Activated T-helper 1 cell treated with anti-CD3 and anti-CD28 coated beads, Interleukin-12 subunit alpha, Interleukin-12 subunit beta, Interleukin-2, Interleukin-4 antibody, amounts not matched to agents 30 ng/mL and 10 ng/mL and 1 ng/mL, durations not matched to agents 14 hours and 24 hours and 36 hours (primary cell): ENCODE measurements at regions not wholly inside any gene's neighbourhood (a gene's known extent, or its start where the extent isn't known, plus 50 kb on each side); places are given as distances from the start of the nearest gene placed in this dataset.

Source experiments
- DNase-seq: peaks from one replicate; pipeline ENCODE4 v3.0.0; 2021; ENCODE audit warnings: low spot score
- H3K27ac Mint-ChIP-seq: one replicate; pipeline ENCODE4 v1.8.0; 2021; ENCODE audit warnings: mild to moderate bottlenecking, mixed read lengths
- H3K27me3 Mint-ChIP-seq: one replicate; pipeline ENCODE4 v1.8.0; 2022; ENCODE audit warnings: mild to moderate bottlenecking, moderate library complexity, mixed read lengths; ENCODE audit not compliant: insufficient read depth
- H3K36me3 Mint-ChIP-seq: one replicate; pipeline ENCODE4 v1.8.0; 2021; ENCODE audit warnings: low read depth, mixed read lengths
- H3K4me1 Mint-ChIP-seq: one replicate; pipeline ENCODE4 v1.8.0; 2021; ENCODE audit warnings: low read depth, mixed read lengths
- H3K4me3 Mint-ChIP-seq: one replicate; pipeline ENCODE4 v1.8.0; 2021; ENCODE audit warnings: mild to moderate bottlenecking, moderate library complexity, mixed read lengths
- H3K9me3 Mint-ChIP-seq: one replicate; pipeline ENCODE4 v1.8.0; 2021; ENCODE audit warnings: mixed read lengths
- intact Hi-C: fragments of 100-400 bp; cut with micrococcal nuclease; formaldehyde crosslinking; loops from one replicate; pipeline ENCODE4 v1.15.1; 2024

DNA sequence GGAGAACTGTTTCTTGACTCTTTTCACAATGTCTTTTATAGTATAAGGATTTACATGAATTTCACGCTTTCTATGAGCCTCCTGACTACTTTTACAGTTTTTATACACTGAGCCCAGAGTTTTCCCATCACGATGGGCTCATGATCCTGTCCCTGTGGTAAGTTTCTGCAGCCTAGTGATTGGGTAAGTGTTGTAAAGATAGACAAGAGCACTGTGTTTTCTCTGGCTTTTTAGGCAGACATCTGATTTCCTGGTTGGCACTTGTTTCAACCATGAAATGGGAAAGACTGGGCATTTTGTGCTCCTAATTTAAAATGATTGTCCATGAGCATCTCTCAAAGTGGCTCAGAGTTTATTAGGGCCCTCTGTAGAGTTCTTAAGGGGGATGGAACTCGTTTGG is 299.0 kb downstream of the FAT3 start:
- Mint-ChIP-seq H3K27me3 (no peaks in the 10 kb centered on the region), H3K36me3 (no peaks in the 10 kb centered on the region), H3K9me3 (no peaks in the 10 kb centered on the region), H3K4me3 (no peak overlapping the region), H3K4me1 (no peaks in the 10 kb centered on the region), H3K27ac (no peak overlapping the region)
- no peak for DNase-seq
- intact Hi-C loops, result no loop called here

DNA sequence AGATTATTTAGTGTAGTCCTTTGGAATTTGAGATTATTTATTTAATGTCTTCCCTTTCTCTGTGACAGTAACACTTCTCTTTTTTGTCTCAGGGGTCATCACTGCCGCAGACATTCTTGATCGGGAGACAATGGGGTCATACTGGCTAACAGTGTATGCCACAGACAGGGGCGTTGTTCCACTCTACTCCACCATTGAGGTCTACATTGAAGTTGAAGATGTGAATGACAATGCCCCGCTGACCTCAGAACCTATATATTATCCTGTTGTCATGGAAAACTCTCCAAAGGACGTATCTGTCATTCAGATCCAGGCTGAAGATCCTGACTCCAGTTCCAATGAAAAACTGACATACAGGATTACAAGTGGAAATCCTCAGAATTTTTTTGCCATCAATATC is 299.9 kb downstream of the FAT3 start:
- Mint-ChIP-seq H3K4me1 (no peaks in the 10 kb centered on the region), H3K27me3 (no peaks in the 10 kb centered on the region), H3K4me3 (no peak overlapping the region), H3K27ac (no peak overlapping the region), H3K9me3 (no peaks in the 10 kb centered on the region), H3K36me3 (no peaks in the 10 kb centered on the region)
- intact Hi-C loops, result no loop called here
- DNase-seq, result no peak

DNA sequence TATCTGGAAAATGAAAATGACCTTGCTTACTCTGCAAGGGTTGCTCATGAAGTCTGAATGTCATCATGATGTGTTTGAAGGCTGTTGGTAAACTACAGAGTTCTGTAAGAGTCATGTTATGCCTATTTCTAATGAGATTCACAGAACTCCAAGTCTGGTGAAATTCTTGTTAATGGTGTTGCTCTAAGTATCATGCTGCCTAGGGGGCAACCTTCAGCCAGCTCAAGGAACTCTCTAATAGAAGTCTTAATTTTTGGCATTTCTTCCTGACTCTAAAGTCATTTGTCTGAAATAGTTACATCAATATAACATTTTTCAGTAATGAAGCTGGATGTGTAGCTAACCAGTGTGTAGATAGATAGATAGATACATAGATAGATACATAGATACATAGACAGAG is 302.8 kb downstream of the FAT3 start:
- H3K27me3 Mint-ChIP-seq, result no peaks in the 10 kb centered on the region
- H3K4me1 Mint-ChIP-seq, result no peaks in the 10 kb centered on the region
- intact Hi-C loops, result no loop called here
- no peak for DNase-seq
- no peaks in the 10 kb centered on the region for H3K36me3 Mint-ChIP-seq
- no peaks in the 10 kb centered on the region for H3K9me3 Mint-ChIP-seq
- no peak overlapping the region for H3K27ac Mint-ChIP-seq
- no peak overlapping the region for H3K4me3 Mint-ChIP-seq

DNA sequence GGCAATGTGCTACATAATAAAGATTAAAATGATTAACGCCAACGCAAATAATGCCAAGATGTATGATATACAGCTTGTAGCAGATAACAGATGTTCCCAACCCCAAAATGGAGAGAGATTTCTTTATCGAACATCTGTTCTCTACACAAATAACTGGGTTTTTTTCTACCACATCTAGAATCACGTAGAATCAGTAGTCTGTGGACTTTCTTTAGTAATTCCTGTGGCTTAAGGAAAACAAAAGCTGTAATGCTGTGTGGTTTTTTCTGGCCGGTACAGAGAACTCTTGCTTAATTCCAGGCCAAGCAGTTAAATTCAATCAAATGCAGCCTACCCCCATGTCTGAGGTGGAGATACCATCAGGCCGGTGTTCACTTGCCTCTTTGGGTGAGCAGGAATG is 303.4 kb downstream of the FAT3 start:
- no peaks in the 10 kb centered on the region for H3K4me1 Mint-ChIP-seq
- H3K9me3 Mint-ChIP-seq, result no peaks in the 10 kb centered on the region
- H3K4me3 Mint-ChIP-seq, result no peak overlapping the region
- intact Hi-C loops, result no loop called here
- H3K27ac Mint-ChIP-seq, result no peak overlapping the region
- H3K36me3 Mint-ChIP-seq, result no peaks in the 10 kb centered on the region
- H3K27me3 Mint-ChIP-seq, result no peaks in the 10 kb centered on the region
- no peak for DNase-seq

DNA sequence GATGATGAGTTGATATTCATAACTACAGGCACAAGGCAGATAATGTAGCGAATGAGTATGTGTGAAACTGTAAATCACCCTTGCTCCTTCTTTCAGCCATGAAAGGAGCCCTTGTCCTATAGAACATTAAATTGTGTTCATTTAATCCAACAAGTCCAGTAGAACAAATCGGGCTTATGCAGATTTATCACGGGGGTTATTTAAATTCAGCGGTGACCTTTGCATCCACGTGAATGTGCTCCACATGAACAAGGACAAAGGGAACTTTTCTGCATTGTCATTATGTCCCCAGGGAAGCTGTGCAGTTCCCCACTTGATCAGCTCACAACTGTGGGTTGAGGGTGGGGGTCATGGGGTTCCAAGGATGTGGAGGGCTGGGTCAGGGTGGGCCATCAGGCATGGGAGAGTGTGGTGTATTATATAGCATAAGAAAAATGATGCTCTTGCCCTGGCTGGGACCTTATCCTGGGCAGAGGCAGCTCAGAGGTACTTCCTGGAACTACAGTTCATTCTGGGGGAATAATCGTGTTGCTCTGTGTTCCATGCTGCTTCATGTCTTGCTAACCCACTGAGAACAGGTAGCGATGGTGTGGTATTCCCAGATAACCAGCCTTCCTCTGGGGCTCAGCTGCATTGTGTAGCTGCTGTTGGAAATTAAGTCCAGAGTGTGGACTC is 306.6 kb downstream of the FAT3 start:
- intact Hi-C loops, result no loop called here
- Mint-ChIP-seq H3K27me3 (no peaks in the 10 kb centered on the region), H3K4me3 (no peak overlapping the region), H3K27ac (no peak overlapping the region), H3K4me1 (no peaks in the 10 kb centered on the region), H3K9me3 (no peaks in the 10 kb centered on the region), H3K36me3 (no peaks in the 10 kb centered on the region)
- DNase-seq, result no peak

DNA sequence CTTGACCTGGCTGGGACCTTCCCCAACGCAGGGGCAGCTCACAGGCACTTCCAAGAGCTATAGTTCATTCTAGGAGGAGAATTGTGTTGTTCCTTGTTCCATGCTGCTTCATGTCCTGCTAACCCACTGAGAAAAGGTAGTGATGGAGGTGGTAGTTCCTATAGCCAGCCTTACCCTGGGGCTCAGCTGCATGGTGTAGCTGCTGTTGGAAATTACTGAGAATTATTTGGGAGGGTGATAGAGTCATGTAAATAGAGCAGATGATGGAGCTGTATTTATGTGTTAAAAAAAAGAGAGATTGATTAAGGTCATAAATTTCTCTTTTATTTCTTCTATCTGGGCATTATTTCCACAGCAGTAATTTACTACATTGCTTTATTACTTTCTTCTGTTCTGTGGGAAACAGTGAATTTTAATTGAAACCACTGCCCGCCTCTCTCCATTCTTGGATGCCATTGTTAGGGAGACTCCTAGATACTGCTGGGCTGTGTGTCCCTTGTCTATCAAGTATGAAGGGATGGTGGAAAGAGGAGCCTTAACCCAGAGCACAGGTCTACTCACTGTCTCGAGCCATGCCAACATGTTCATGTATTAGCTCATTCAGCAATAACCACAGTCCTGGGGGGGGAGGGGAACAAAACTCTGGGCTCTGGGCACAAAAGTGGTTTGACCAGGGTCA is 309.2 kb downstream of the FAT3 start:
- H3K27ac Mint-ChIP-seq, result no peak overlapping the region
- intact Hi-C loops, result no loop called here
- H3K27me3 Mint-ChIP-seq, result no peaks in the 10 kb centered on the region
- H3K9me3 Mint-ChIP-seq, result no peaks in the 10 kb centered on the region
- no peak for DNase-seq
- H3K4me1 Mint-ChIP-seq, result no peaks in the 10 kb centered on the region
- H3K36me3 Mint-ChIP-seq, result no peaks in the 10 kb centered on the region
- H3K4me3 Mint-ChIP-seq, result no peak overlapping the region

DNA sequence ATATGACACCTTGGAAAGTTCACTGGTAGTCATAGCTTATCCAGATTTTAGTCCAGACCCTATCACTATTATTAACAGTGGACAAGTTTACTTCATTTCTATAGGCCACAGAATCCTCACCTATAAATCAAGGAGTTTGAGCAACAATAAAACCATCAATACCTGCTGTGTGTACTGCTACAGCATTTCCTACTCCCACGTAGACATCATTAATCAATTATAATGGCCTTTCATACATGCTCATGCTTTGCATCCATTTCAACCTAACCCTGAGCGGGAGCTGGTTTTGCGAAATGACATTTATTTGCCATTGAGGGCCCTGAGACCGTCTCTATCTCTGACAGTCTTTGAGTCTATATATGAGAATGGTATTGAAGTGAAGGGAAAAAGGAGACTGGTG is 312.3 kb downstream of the FAT3 start:
- intact Hi-C loops, result no loop called here
- Mint-ChIP-seq H3K36me3 (no peaks in the 10 kb centered on the region), H3K4me3 (no peak overlapping the region), H3K27me3 (no peaks in the 10 kb centered on the region), H3K4me1 (no peaks in the 10 kb centered on the region), H3K27ac (no peak overlapping the region), H3K9me3 (no peaks in the 10 kb centered on the region)
- no peak for DNase-seq

DNA sequence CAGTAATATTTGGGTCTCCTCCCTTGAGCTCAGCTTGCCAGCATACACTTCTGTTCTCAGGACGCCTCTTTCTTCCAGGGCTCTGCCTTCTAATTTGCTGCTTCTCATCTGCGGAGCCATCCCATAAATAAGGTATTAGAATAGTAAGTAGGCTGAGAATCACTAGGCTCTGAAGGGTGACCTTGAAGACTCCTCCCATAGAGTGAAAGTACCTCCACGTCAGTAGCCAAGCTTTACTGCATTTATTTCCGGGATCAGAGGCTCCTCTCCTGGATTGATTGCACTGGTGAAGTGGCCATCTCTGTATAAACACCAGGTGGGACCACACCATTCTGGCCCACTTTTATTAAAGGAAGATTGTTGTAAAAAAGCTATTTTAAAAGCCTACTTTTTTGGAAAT is 315.5 kb downstream of the FAT3 start:
- Mint-ChIP-seq H3K36me3 (no peaks in the 10 kb centered on the region), H3K9me3 (no peaks in the 10 kb centered on the region), H3K27me3 (no peaks in the 10 kb centered on the region), H3K4me1 (no peaks in the 10 kb centered on the region), H3K4me3 (no peak overlapping the region), H3K27ac (no peak overlapping the region)
- DNase-seq, result no peak
- intact Hi-C loops, result no loop called here

DNA sequence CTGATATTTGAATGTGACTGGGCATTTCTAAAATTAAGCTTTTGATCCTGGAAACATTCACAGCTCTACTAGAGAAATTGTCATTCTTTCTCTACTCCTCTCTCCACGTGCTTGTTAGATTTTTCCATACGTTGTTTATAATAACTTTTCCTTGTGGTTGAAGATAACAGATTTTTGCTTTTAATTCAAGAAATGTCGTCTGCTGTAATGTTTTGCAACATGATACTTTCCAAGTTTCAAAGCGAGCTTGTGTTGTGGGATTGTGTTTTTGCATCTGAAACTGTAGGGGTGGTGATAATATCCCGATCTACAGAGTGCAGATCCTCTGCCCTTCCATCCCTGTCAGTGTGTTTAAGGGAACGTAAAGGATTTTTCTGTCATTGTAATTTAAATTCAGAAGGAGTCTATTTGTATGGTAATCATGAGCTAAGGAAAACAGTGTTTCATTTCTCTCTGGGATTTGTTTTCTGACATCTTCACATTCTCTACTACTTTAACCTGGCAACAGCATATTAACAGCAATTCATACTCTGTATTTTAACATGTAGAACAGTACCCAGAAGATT is 321.4 kb downstream of the FAT3 start:
- no peak overlapping the region for H3K4me3 Mint-ChIP-seq
- DNase-seq, result no peak
- H3K27me3 Mint-ChIP-seq, result no peaks in the 10 kb centered on the region
- H3K9me3 Mint-ChIP-seq, result no peaks in the 10 kb centered on the region
- H3K27ac Mint-ChIP-seq, result no peak overlapping the region
- H3K4me1 Mint-ChIP-seq, result no peaks in the 10 kb centered on the region
- intact Hi-C loops, result no loop called here
- H3K36me3 Mint-ChIP-seq, result no peaks in the 10 kb centered on the region

DNA sequence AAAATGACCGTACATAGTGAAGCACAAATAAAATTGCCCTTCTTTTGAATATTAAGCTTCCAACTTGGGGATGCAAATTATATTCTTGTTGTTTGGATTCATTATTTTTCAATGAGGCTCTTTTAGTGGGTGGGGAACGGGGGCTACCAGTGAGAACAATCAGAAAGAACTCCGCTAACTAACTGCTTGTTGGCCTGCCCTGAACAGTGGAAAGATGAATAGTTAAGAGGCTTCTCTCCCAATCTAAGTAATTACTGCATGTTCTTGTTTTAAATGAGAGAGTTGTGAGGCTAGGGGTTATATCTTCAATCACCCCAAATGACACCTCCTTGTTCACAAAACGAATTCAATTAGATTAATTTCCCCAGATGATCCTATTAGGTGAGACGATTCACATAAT is 322.0 kb downstream of the FAT3 start:
- no peak for DNase-seq
- Mint-ChIP-seq H3K27me3 (no peaks in the 10 kb centered on the region), H3K4me3 (no peak overlapping the region), H3K9me3 (no peaks in the 10 kb centered on the region), H3K4me1 (no peaks in the 10 kb centered on the region), H3K27ac (no peak overlapping the region), H3K36me3 (no peaks in the 10 kb centered on the region)
- intact Hi-C loops, result no loop called here

DNA sequence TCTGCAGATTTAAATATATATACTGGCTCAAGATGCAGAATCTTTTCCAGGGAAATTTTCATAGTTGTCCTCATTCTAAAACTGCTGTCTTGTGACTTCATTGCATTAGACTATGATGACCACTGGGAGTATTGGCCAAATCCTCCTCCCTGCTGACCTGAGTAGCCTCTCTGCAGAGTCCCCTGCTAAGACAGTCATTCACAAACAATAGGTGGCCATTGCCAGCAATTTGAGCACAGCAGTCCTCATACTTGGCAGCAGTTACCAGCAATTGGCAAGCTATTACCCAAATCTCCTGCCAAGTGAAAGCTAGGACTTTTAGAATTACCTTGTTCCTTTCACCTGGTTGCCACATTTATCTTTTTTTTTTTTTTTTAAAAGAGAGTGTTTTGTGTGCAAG is 325.8 kb downstream of the FAT3 start:
- intact Hi-C loops, result no loop called here
- Mint-ChIP-seq H3K27me3 (no peaks in the 10 kb centered on the region), H3K4me3 (no peak overlapping the region), H3K27ac (no peak overlapping the region), H3K36me3 (no peaks in the 10 kb centered on the region), H3K9me3 (no peaks in the 10 kb centered on the region), H3K4me1 (no peaks in the 10 kb centered on the region)
- no peak for DNase-seq

DNA sequence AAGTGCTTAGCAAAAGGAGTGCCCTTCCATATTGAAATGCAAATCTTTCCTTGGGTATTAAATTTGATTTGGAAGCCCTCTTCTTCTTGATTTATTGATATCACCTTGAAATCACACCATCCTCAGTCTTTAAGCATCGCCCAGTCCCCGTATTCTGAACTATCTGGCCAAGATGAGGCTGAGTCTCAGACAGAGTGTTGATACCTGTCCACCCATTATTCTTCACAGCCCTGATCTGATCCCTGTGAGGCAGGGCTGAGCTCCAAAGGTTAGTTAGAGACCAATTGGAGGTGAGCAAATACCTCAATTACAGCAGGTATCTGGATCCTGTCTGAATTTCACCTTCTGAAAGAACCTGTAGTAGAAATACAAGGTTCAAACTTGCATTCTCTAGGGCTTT is 326.3 kb downstream of the FAT3 start:
- intact Hi-C loops, result no loop called here
- H3K4me1 Mint-ChIP-seq, result no peaks in the 10 kb centered on the region
- H3K9me3 Mint-ChIP-seq, result no peaks in the 10 kb centered on the region
- no peak overlapping the region for H3K27ac Mint-ChIP-seq
- H3K27me3 Mint-ChIP-seq, result no peaks in the 10 kb centered on the region
- no peaks in the 10 kb centered on the region for H3K36me3 Mint-ChIP-seq
- no peak for DNase-seq
- no peak overlapping the region for H3K4me3 Mint-ChIP-seq

DNA sequence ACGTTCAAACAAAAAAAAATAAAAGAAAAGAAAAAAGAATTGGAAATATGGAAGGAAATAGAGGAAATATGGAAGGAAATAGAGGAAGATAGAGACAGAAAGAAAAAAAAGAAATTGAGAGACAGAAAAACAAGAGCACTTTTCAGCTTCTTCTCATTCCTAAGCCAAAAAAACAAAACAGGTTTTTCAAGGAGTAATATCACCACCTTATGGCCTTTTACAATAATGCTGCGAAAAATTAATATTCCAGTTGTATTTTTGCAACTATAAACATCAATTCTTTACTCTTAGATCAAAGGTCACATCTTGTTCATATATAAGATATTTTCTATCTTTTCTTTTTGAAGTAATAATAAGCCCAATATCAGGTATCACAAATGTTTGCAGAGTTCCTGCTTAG is 328.3 kb downstream of the FAT3 start:
- H3K4me3 Mint-ChIP-seq, result no peak overlapping the region
- no peaks in the 10 kb centered on the region for H3K27me3 Mint-ChIP-seq
- no peak for DNase-seq
- no peaks in the 10 kb centered on the region for H3K9me3 Mint-ChIP-seq
- H3K27ac Mint-ChIP-seq, result no peak overlapping the region
- no peaks in the 10 kb centered on the region for H3K36me3 Mint-ChIP-seq
- intact Hi-C loops, result no loop called here
- H3K4me1 Mint-ChIP-seq, result no peaks in the 10 kb centered on the region

DNA sequence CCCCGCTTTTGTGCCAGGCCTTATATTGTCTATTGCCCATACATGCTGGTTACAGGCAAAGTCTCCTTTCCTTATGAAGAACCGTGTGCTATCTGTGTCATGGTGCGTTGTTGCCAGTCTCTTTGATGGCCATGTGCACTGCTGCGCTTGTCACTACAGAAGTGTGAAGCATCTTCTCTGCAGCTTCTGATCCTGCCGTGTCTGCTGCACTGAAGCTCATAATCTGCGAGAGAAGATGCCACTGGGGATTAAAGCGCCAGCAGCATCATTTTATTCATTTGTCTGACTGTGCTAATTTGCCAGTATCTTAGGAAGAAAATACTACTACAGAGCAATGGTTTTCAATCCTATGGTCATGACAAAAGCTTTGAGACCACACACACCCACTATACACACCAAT is 330.1 kb downstream of the FAT3 start:
- no peaks in the 10 kb centered on the region for H3K9me3 Mint-ChIP-seq
- intact Hi-C loops, result no loop called here
- no peaks in the 10 kb centered on the region for H3K27me3 Mint-ChIP-seq
- no peaks in the 10 kb centered on the region for H3K4me1 Mint-ChIP-seq
- no peak overlapping the region for H3K4me3 Mint-ChIP-seq
- no peak for DNase-seq
- H3K36me3 Mint-ChIP-seq, result no peaks in the 10 kb centered on the region
- no peak overlapping the region for H3K27ac Mint-ChIP-seq
